H9 (cell line): ENCODE measurements at regions not wholly inside any gene's neighbourhood (a gene's known extent, or its start where the extent isn't known, plus 50 kb on each side); places are given as distances from the start of the nearest gene placed in this dataset.
A peak's percentile ranks its signal among the peaks of the same experiment; 100 is the strongest.

ENCODE experiments used
- DNase-seq: peaks from one replicate; pipeline ENCODE4 v3.0.0-alpha.2; 2017
- H2AFZ ChIP-seq: one replicate; pipeline ENCODE4 v1.6.1; 2013; ENCODE audit warnings: mild to moderate bottlenecking, low read length, control low read depth, moderate library complexity
- H2AK5ac ChIP-seq: 2 replicates; pipeline ENCODE4 v1.6.1; 2013; ENCODE audit warnings: low read length, control low read depth, mixed read lengths; ENCODE audit not compliant: insufficient read length
- H2BK120ac ChIP-seq: one replicate; pipeline ENCODE4 v1.6.1; 2013; ENCODE audit warnings: low read depth, mild to moderate bottlenecking, low read length, control low read depth, inconsistent platforms; ENCODE audit not compliant: poor library complexity, severe bottlenecking
- H2BK12ac ChIP-seq: 2 replicates; pipeline ENCODE4 v1.6.1; 2013; ENCODE audit warnings: low read length, control low read depth, mixed read lengths, low read depth; ENCODE audit not compliant: insufficient read length
- H2BK15ac ChIP-seq: 2 replicates; pipeline ENCODE4 v1.6.1; 2013; ENCODE audit warnings: low read depth, low read length, control low read depth
- H2BK20ac ChIP-seq: one replicate; pipeline ENCODE4 v1.6.1; 2013; ENCODE audit warnings: low read depth, mild to moderate bottlenecking, low read length, control low read depth, inconsistent platforms; ENCODE audit not compliant: poor library complexity, severe bottlenecking
- H2BK5ac ChIP-seq: 2 replicates; pipeline ENCODE4 v1.6.1; 2013; ENCODE audit warnings: low read length, control low read depth, mixed read lengths; ENCODE audit not compliant: insufficient read length
- H3K14ac ChIP-seq: 2 replicates; pipeline ENCODE4 v1.6.1; 2013; ENCODE audit warnings: low read length, control low read depth; ENCODE audit not compliant: insufficient read depth
- H3K18ac ChIP-seq: 2 replicates; pipeline ENCODE4 v1.6.1; 2013; ENCODE audit warnings: low read depth, mild to moderate bottlenecking, mixed read lengths, low read length, control low read depth; ENCODE audit not compliant: insufficient read length
- H3K23ac ChIP-seq: 2 replicates; pipeline ENCODE4 v1.6.1; 2013; ENCODE audit warnings: low read length, control low read depth, mixed read lengths, low read depth; ENCODE audit not compliant: insufficient read length
- H3K23me2 ChIP-seq: 2 replicates; pipeline ENCODE4 v1.6.1; 2013; ENCODE audit warnings: low read depth, mild to moderate bottlenecking, mixed read lengths, low read length, control low read depth; ENCODE audit not compliant: insufficient read length, poor library complexity, severe bottlenecking
- H3K27ac ChIP-seq: 2 replicates; pipeline ENCODE4 v1.5.1; 2013; ENCODE audit warnings: low read length, control low read depth, mixed read lengths, low read depth; ENCODE audit not compliant: insufficient read length
- H3K27me3 ChIP-seq: 2 replicates; pipeline ENCODE4 v1.6.1; 2013; ENCODE audit warnings: low read length, control low read depth, inconsistent platforms; ENCODE audit not compliant: insufficient read depth
- H3K4ac ChIP-seq: 2 replicates; pipeline ENCODE4 v1.6.1; 2013; ENCODE audit warnings: low read depth, mild to moderate bottlenecking, control low read depth, inconsistent platforms, low read length, moderate library complexity
- H3K4me1 ChIP-seq: 2 replicates; pipeline ENCODE4 v1.6.1; 2013; ENCODE audit warnings: low read length, control low read depth, inconsistent platforms; ENCODE audit not compliant: insufficient read depth
- H3K4me2 ChIP-seq: 2 replicates; pipeline ENCODE4 v1.6.1; 2013; ENCODE audit warnings: low read length, control low read depth, mixed read lengths; ENCODE audit not compliant: insufficient read length, insufficient read depth
- H3K56ac ChIP-seq: 2 replicates; pipeline ENCODE4 v1.6.1; 2013; ENCODE audit warnings: low read depth, mild to moderate bottlenecking, mixed read lengths, low read length, control low read depth; ENCODE audit not compliant: insufficient read length
- H3K79me1 ChIP-seq: 2 replicates; pipeline ENCODE4 v1.6.1; 2013; ENCODE audit warnings: low read depth, mild to moderate bottlenecking, moderate library complexity, low read length, control low read depth, inconsistent platforms; ENCODE audit not compliant: insufficient read depth, poor library complexity, severe bottlenecking
- H3K79me2 ChIP-seq: 2 replicates; pipeline ENCODE4 v1.6.1; 2013; ENCODE audit warnings: low read length, control low read depth, inconsistent platforms; ENCODE audit not compliant: insufficient read depth
- H3K9ac ChIP-seq: 2 replicates; pipeline ENCODE4 v1.6.1; 2013; ENCODE audit warnings: low read length, control low read depth, mixed read lengths; ENCODE audit not compliant: insufficient read length; ENCODE audit errors: extremely low read depth
- H3K9me3 ChIP-seq: one replicate; pipeline ENCODE4 v1.6.1; 2013; ENCODE audit warnings: low read depth, low read length, inconsistent platforms; ENCODE audit not compliant: control insufficient read depth
- H3T11ph ChIP-seq: one replicate; pipeline ENCODE4 v1.6.1; 2013; ENCODE audit warnings: mild to moderate bottlenecking, low read length, control low read depth, inconsistent platforms
- H4K20me1 ChIP-seq: one replicate; pipeline ENCODE4 v1.6.1; 2013; ENCODE audit not compliant: control insufficient read depth, insufficient read length, insufficient read depth
- H4K5ac ChIP-seq: 2 replicates; pipeline ENCODE4 v1.6.1; 2013; ENCODE audit warnings: low read depth, mild to moderate bottlenecking, mixed read lengths, low read length, control low read depth; ENCODE audit not compliant: insufficient read length
- H4K8ac ChIP-seq: replicated peaks from 2 replicates; pipeline ENCODE4 v1.6.1; 2013; ENCODE audit warnings: low read length, control low read depth, mixed read lengths, low read depth; ENCODE audit not compliant: insufficient read length
- H4K91ac ChIP-seq: 2 replicates; pipeline ENCODE4 v1.6.1; 2013; ENCODE audit warnings: low read depth, mild to moderate bottlenecking, moderate library complexity, mixed read lengths, low read length, control low read depth; ENCODE audit not compliant: insufficient read length
- H3K27ac Mint-ChIP-seq, 3 experiments: 2 replicates in 2 of 3; 3 replicates in 1 of 3; pipeline ENCODE4 v1.8.0; 2020 to 2021; ENCODE audit warnings: mixed read lengths in 3 of 3, mild to moderate bottlenecking in 1 of 3, moderate library complexity in 1 of 3
- H3K27me3 Mint-ChIP-seq: 2 replicates; pipeline ENCODE4 v1.8.0; 2021; ENCODE audit warnings: low read depth, mild to moderate bottlenecking, moderate library complexity, mixed read lengths
- H3K36me3 Mint-ChIP-seq, 3 experiments: 2 replicates in 2 of 3; 3 replicates in 1 of 3; pipeline ENCODE4 v1.8.0; 2020 to 2021; ENCODE audit warnings: low read depth in 3 of 3, mixed read lengths in 3 of 3; ENCODE audit not compliant: insufficient read depth in 1 of 3
- H3K4me1 Mint-ChIP-seq, 2 experiments: 2 replicates each; pipeline ENCODE4 v1.8.0; 2020; ENCODE audit warnings: mixed read lengths in 2 of 2
- H3K4me3 Mint-ChIP-seq, 2 experiments: 2 replicates in 1 of 2; 3 replicates in 1 of 2; pipeline ENCODE4 v1.8.0; 2020 to 2021; ENCODE audit warnings: mild to moderate bottlenecking in 2 of 2, mixed read lengths in 2 of 2, moderate library complexity in 1 of 2
- H3K9me3 Mint-ChIP-seq, 2 experiments: 2 replicates in 1 of 2; 3 replicates in 1 of 2; pipeline ENCODE4 v1.8.0; 2020; ENCODE audit warnings: mild to moderate bottlenecking in 2 of 2, mixed read lengths in 2 of 2, moderate library complexity in 1 of 2
- CTCF ChIP-seq: fragments of 200-600 bp; sonication (generic); conservative IDR thresholded peaks from 3 replicates; pipeline ENCODE4 v1.8.0; 2021; ENCODE audit warnings: antibody characterized with exemption, mild to moderate bottlenecking
- WGBS: extraction: QIAGEN DNeasy Blood & Tissue Kit; methylation state at CpG from one replicate; pipeline ENCODE4 v1.1.7; 2013; ENCODE audit warnings: missing lambda C conversion rate, low lambda C conversion rate, mixed read lengths; ENCODE audit not compliant: insufficient read length; ENCODE audit errors: extremely low coverage; 5-methylcytosine and 5-hydroxymethylcytosine counted together

DNA sequence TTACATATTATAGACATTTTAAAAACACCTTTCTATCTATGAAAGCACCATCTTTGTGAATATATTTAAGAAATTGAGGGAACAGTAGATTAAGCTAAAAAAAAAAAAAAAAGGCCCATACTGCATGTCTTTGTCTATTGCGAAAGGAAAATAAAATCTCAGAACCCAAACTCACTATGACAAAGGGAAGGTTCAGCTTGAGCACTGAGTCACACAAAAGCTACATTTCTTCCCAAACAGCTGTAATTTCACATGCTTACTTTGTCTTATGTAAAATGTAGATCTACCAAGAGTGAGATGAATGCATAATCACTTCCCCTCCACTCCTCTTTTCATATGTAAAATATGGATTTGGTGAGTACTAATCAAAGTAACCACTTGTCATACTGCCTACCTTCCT, 640.1 kb upstream of the KLF12 start:
- H3K18ac ChIP-seq, result no peak overlapping the region
- no peak overlapping the region for H3K4ac ChIP-seq
- H2BK12ac ChIP-seq, result no peak overlapping the region
- Mint-ChIP-seq H3K27me3 (no peaks in the 10 kb centered on the region), H3K36me3 (no peaks in the 10 kb centered on the region), H3K9me3 (no peaks in the 10 kb centered on the region), H3K27ac (peak overlapping the region in 1 of 3 experiments; percentile 87; a peak in 2 of 7 replicates), H3K4me3 (no peak overlapping the region), H3K4me1 (peaks cover 12% of the 10 kb centered on the region in 2 experiments)
- H2BK15ac ChIP-seq, result no peak overlapping the region
- no peaks in the 10 kb centered on the region for H3K79me2 ChIP-seq
- no peaks in the 10 kb centered on the region for H3K23me2 ChIP-seq
- no peak overlapping the region for H3K4me2 ChIP-seq
- H2BK20ac ChIP-seq, result no peak overlapping the region
- no peaks in the 10 kb centered on the region for H3K9me3 ChIP-seq
- no peak overlapping the region for H2AK5ac ChIP-seq
- TF ChIP-seq CTCF, result no peak
- no peak overlapping the region for H2BK5ac ChIP-seq
- no peak overlapping the region for H4K91ac ChIP-seq
- no peak overlapping the region for H2BK120ac ChIP-seq
- H4K5ac ChIP-seq, result no peak overlapping the region
- H3K4me1 ChIP-seq, result peaks cover 6% of the 10 kb centered on the region
- H3K14ac ChIP-seq, result no peak overlapping the region
- H3K79me1 ChIP-seq, result no peaks in the 10 kb centered on the region
- H2AFZ ChIP-seq, result no peak overlapping the region
- no peaks in the 10 kb centered on the region for H4K20me1 ChIP-seq
- no peak overlapping the region for H3K56ac ChIP-seq
- no peak overlapping the region for H3K9ac ChIP-seq
- no peak overlapping the region for H3K27ac ChIP-seq
- no CpG with 5 or more reads among the region's 1 CpG for WGBS
- no peak overlapping the region for H3T11ph ChIP-seq
- H3K27me3 ChIP-seq, result no peaks in the 10 kb centered on the region
- no peak overlapping the region for H3K23ac ChIP-seq
- H4K8ac ChIP-seq, result no peak overlapping the region
- DNase-seq, result no peak
